GM12873 (cell line): ENCODE measurements at regions not wholly inside any gene's neighbourhood (a gene's known extent, or its start where the extent isn't known, plus 50 kb on each side); places are given as distances from the start of the nearest gene placed in this dataset.

Source experiments
- CTCF ChIP-seq: IDR thresholded peaks from 2 replicates; pipeline ENCODE4 v1.5.1; 2012; ENCODE audit warnings: low read depth, mild to moderate bottlenecking, moderate library complexity, low read length, control low read depth; ENCODE audit not compliant: insufficient read depth; ENCODE audit errors: missing control alignments

GRCh38 chr6:166738386-166739116 is 111.5 kb upstream of the RPS6KA2 start:
- TF ChIP-seq CTCF, result no peak

- TF ChIP-seq CTCF, result no peak
Measured at GRCh38 chr6:166737261-166737660, 110.2 kb upstream of the RPS6KA2 start.

GRCh38 chr6:166736634-166737033 is 109.6 kb upstream of the RPS6KA2 start:
- no peak for TF ChIP-seq CTCF

GRCh38 chr6:166733900-166734299 is 106.8 kb upstream of the RPS6KA2 start:
- no peak for TF ChIP-seq CTCF

- TF ChIP-seq CTCF, result no peak
Measured at GRCh38 chr6:166729658-166730057, 102.6 kb upstream of the RPS6KA2 start.

GRCh38 chr6:166728884-166729530 is 102.0 kb upstream of the RPS6KA2 start:
- TF ChIP-seq CTCF, result no peak

GRCh38 chr6:166726201-166726600 is 99.2 kb upstream of the RPS6KA2 start:
- TF ChIP-seq CTCF, result no peak
